K562 (cell line): ENCODE measurements at regions not wholly inside any gene's neighbourhood (a gene's known extent, or its start where the extent isn't known, plus 50 kb on each side); places are given as distances from the start of the nearest gene placed in this dataset.

Experiments used
- ATAC-seq: fragments of 200-7000 bp; cut with Tn5 transposase; 3 replicates; pipeline ENCODE4 v1.9.1; 2020; ENCODE audit warnings: moderate library complexity
- BruUV-seq: library from RNA; stranded (reverse); fragments of 400-500 nt; replicated peaks from 2 replicates; lab custom pipeline; 2021; lab: Mats Ljungman, UMichigan
- CTCF ChIA-PET: fragments of 300-600 bp; formaldehyde crosslinking; extraction: SDS; loops from one replicate; lab custom pipeline; 2021; ENCODE audit warnings: low intra/inter-chr PET ratio; lab: Yijun Ruan, JAX
- POLR2A ChIA-PET: fragments of 300-600, 350-650 bp; sonication (Branson Sonifier 250); formaldehyde crosslinking; extraction: SDS; loops from one replicate; lab custom pipeline; 2021; ENCODE audit warnings: antibody characterized with exemption, inconsistent platforms; lab: Yijun Ruan, JAX
- DNase-seq, 4 experiments: peaks; one replicate each; pipeline versions ENCODE4 v3.0.0 to v3.0.0-alpha.2; 2011 to 2018; ENCODE audit warnings: low spot score in 3 of 4, mixed read lengths in 3 of 4; ENCODE audit errors: extremely low read depth in 1 of 4
- FAIRE-seq: peaks from 2 replicates; lab custom pipeline; 2011; peaks lifted over from hg19 to GRCh38; lab: Jason Lieb, UNC
- H2AFZ ChIP-seq: 2 replicates; pipeline ENCODE4 v1.6.0; 2011; ENCODE audit warnings: low read depth, low read length, control low read depth, inconsistent platforms
- H3K27ac ChIP-seq: fragments of 200-600 bp; 3 replicates; pipeline ENCODE4 v1.8.0; 2011; ENCODE audit warnings: low read depth, mild to moderate bottlenecking, control low read depth, inconsistent platforms, low read length, moderate library complexity, mixed read lengths; ENCODE audit errors: extremely low read depth
- H3K27me3 ChIP-seq, 2 experiments: fragments of 300-600 bp in 1 of 2; 2 replicates in 1 of 2; 3 replicates in 1 of 2; pipeline versions ENCODE4 v1.6.0 to v1.8.0; 2011; ENCODE audit warnings: inconsistent platforms in 2 of 2, low read length in 2 of 2, mild to moderate bottlenecking in 1 of 2, mixed read lengths in 1 of 2, moderate library complexity in 1 of 2; ENCODE audit not compliant: control insufficient read depth in 2 of 2, insufficient read depth in 2 of 2
- H3K36me3 ChIP-seq: fragments of 300-600 bp; 3 replicates; pipeline ENCODE4 v1.8.0; 2011; ENCODE audit warnings: mild to moderate bottlenecking, low read length, inconsistent platforms; ENCODE audit not compliant: control insufficient read depth, insufficient read depth
- H3K4me1 ChIP-seq, 2 experiments: fragments of 200-600 bp in 1 of 2; replicated peaks in 1 of 2; 2 replicates in 1 of 2; 3 replicates in 1 of 2; pipeline versions ENCODE4 v1.5.1 to v1.8.0; 2011; ENCODE audit warnings: inconsistent platforms in 2 of 2, low read length in 2 of 2, mild to moderate bottlenecking in 1 of 2, mixed read lengths in 1 of 2, moderate library complexity in 1 of 2; ENCODE audit not compliant: control insufficient read depth in 2 of 2, insufficient read depth in 2 of 2
- H3K4me2 ChIP-seq: 2 replicates; pipeline ENCODE4 v1.6.1; 2011; ENCODE audit warnings: low read length, control low read depth, inconsistent platforms, mixed read lengths; ENCODE audit not compliant: insufficient read depth
- H3K4me3 ChIP-seq: fragments of 200-600 bp; sonication (generic), shearing (Covaris generic); 2 replicates; pipeline ENCODE4 v1.5.1; 2016; ENCODE audit warnings: control low read depth, inconsistent platforms
- H3K79me2 ChIP-seq: fragments of 200-600 bp; 3 replicates; pipeline ENCODE4 v1.8.0; 2011; ENCODE audit warnings: low read length, inconsistent platforms; ENCODE audit not compliant: control insufficient read depth, insufficient read depth
- H3K9ac ChIP-seq, 2 experiments: 2 replicates each; pipeline versions ENCODE4 v1.6.0 to v1.6.1; 2011; ENCODE audit warnings: low read depth in 2 of 2, low read length in 2 of 2, control low read depth in 1 of 2, inconsistent platforms in 1 of 2, mild to moderate bottlenecking in 1 of 2, mixed read lengths in 1 of 2; ENCODE audit not compliant: insufficient read depth in 1 of 2
- H3K9me1 ChIP-seq: one replicate; pipeline ENCODE4 v1.6.0; 2011; ENCODE audit warnings: inconsistent platforms, mild to moderate bottlenecking, low read length, moderate library complexity; ENCODE audit not compliant: control insufficient read depth, insufficient read depth
- H3K9me3 ChIP-seq: replicated peaks from 2 replicates; pipeline ENCODE4 v1.5.1; 2011; ENCODE audit warnings: low read depth, low read length, inconsistent platforms; ENCODE audit not compliant: control insufficient read depth, insufficient read depth
- H4K20me1 ChIP-seq: replicated peaks from 2 replicates; pipeline ENCODE4 v1.6.1; 2011; ENCODE audit warnings: low read length, inconsistent platforms, mixed read lengths; ENCODE audit not compliant: control insufficient read depth, insufficient read depth
- CBFA2T2 ChIP-seq: fragments of 450-650 bp; conservative IDR thresholded peaks from 2 replicates; pipeline ENCODE4 v1.6.1; 2017; ENCODE audit warnings: mild to moderate bottlenecking
- GTF2A2 ChIP-seq: IDR thresholded peaks from 2 replicates; pipeline ENCODE4 v1.6.1; 2016; ENCODE audit warnings: mild to moderate bottlenecking, missing genetic modification characterization, missing compliant biosample characterization
- L3MBTL2 ChIP-seq: fragments of 450-650 bp; IDR thresholded peaks from 2 replicates; pipeline ENCODE4 v1.6.1; 2016; ENCODE audit warnings: mild to moderate bottlenecking, moderate library complexity
- ZBED1 ChIP-seq: IDR thresholded peaks from 2 replicates; pipeline ENCODE4 v1.6.1; 2014
- ZNF12 ChIP-seq: sonication (generic); formaldehyde crosslinking; IDR thresholded peaks from 2 replicates; pipeline ENCODE4 v1.4.0; 2020; ENCODE audit warnings: mild to moderate bottlenecking, missing genetic modification reagents
- ZNF75A ChIP-seq: fragments of 450-650 bp; formaldehyde crosslinking; IDR thresholded peaks from 2 replicates; pipeline ENCODE4 v1.4.0; 2020; ENCODE audit warnings: mild to moderate bottlenecking
- WGBS: fragments of 100-300 bp; shearing (Covaris generic); methylation state at CpG from one replicate; pipeline ENCODE4 v1.1.6; 2016; ENCODE audit warnings: low coverage, mixed read lengths; ENCODE audit not compliant: insufficient coverage; ENCODE audit errors: missing lambda C conversion rate; 5-methylcytosine and 5-hydroxymethylcytosine counted together
- in situ Hi-C: fragments of 300-500 bp; cut with MboI; formaldehyde crosslinking; loops from 4 replicates; pipeline ENCODE4 v1.15.0; 2018; ENCODE audit warnings: inconsistent platforms, mixed read lengths
- intact Hi-C: fragments of 100-400 bp; cut with micrococcal nuclease; formaldehyde crosslinking; loops from 2 replicates; pipeline ENCODE4 v1.14.2; 2022
- TF ChIP-seq, protein P1 (sequence below): fragments of 250-450 bp; sonication (Bioruptor Pico); IDR thresholded peaks from 2 replicates; pipeline ENCODE4 v1.8.0; 2022; ENCODE audit warnings: moderate library complexity, mild to moderate bottlenecking, inconsistent platforms
- TF ChIP-seq, protein P2 (sequence below): fragments of 250-450 bp; sonication (Bioruptor Pico); IDR thresholded peaks from 2 replicates; pipeline ENCODE4 v1.6.1; 2021; ENCODE audit warnings: mild to moderate bottlenecking
- TF ChIP-seq, protein P3 (sequence below): fragments of 250-450 bp; sonication (Bioruptor Pico); IDR thresholded peaks from 2 replicates; pipeline ENCODE4 v1.5.0; 2021; ENCODE audit warnings: mild to moderate bottlenecking, borderline replicate concordance
- TF ChIP-seq, protein P4 (sequence below): fragments of 450-650 bp; conservative IDR thresholded peaks from 2 replicates; pipeline ENCODE4 v1.6.1; 2016; ENCODE audit warnings: missing genetic modification characterization, low read depth, mild to moderate bottlenecking, missing compliant biosample characterization, moderate library complexity
- TF ChIP-seq, protein P5 (sequence below): fragments of 250-450 bp; sonication (Bioruptor Pico); IDR thresholded peaks from 2 replicates; pipeline ENCODE4 v1.5.0; 2020; ENCODE audit warnings: mild to moderate bottlenecking
- TF ChIP-seq, protein P6 (sequence below): sonication (generic); formaldehyde crosslinking; IDR thresholded peaks from 2 replicates; pipeline ENCODE4 v1.8.0; 2022; ENCODE audit warnings: mild to moderate bottlenecking, low read depth, missing genetic modification reagents

DNA sequence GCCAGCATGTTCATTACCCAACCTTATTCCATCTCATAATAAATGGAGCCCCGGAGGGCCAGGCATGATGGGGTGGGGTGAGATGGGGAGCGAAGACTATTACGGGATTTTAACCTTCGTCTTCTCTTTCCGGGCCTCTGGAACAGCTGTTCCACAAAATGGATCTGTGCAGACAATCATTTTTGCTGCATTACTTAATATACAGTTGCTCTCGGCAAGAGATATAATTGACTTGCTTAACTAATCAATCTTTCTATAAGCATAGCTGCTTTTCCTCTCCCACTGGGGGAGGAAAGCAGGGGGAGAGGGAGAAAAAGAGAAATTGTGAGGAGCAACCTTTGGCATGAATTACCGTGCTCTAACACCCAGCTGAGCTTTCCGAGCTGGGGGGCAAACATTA lies 440.4 kb downstream of the BUD13 start (continued):
- TF ChIP-seq, protein P1, sequence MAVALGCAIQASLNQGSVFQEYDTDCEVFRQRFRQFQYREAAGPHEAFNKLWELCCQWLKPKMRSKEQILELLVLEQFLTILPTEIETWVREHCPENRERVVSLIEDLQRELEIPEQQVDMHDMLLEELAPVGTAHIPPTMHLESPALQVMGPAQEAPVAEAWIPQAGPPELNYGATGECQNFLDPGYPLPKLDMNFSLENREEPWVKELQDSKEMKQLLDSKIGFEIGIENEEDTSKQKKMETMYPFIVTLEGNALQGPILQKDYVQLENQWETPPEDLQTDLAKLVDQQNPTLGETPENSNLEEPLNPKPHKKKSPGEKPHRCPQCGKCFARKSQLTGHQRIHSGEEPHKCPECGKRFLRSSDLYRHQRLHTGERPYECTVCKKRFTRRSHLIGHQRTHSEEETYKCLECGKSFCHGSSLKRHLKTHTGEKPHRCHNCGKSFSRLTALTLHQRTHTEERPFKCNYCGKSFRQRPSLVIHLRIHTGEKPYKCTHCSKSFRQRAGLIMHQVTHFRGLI (CRISPR knock-in tag): no peak
- TF ChIP-seq, protein P2, sequence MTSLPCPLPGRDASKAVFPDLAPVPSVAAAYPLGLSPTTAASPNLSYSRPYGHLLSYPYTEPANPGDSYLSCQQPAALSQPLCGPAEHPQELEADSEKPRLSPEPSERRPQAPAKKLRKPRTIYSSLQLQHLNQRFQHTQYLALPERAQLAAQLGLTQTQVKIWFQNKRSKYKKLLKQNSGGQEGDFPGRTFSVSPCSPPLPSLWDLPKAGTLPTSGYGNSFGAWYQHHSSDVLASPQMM (CRISPR knock-in tag): no peak
- TF ChIP-seq ZNF75A (no peak), ZBED1 (no peak)
- TF ChIP-seq, all 486 proteins: peak for 0

DNA sequence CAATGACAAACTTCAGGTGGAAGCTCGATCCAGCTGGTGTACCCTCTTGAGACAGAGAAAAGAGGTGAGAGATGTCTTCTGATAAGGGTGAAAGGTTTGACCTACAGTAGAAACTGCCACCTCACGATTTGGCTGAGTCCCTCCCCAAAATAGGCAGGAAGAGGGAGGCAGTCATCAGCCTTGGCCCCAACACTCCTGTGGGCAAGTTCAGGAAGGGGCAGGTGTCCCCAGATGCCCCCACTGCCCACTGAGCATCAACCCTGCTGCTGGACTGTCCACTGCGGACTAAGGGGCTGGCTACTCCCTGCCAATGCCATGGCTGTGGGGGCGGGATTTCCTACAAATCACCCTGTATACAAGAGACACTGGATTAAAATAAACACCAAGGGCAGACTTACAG lies 441.4 kb downstream of the BUD13 start:
- no TSS peak for BruUV-seq
- no peak for FAIRE-seq
- ChIA-PET POLR2A (interaction anchor here (0.8 kb wide), 1 partner anchor 8 kb away, joined by 5 read pairs; no protein-coding TSS in a partner anchor), CTCF (no interaction called here)
- no peak for ATAC-seq
- no peaks in the 10 kb centered on the region for H4K20me1 ChIP-seq
- no peak for DNase-seq
- H3K9me3 ChIP-seq: no peaks in the 10 kb centered on the region
- 0% methylated on average over 4 of the region's 4 CpGs for WGBS
- H3K36me3 ChIP-seq: no peaks in the 10 kb centered on the region
- no peaks in the 10 kb centered on the region for H3K27me3 ChIP-seq
- H3K4me1 ChIP-seq: no peaks in the 10 kb centered on the region
- no peaks in the 10 kb centered on the region for H3K9me1 ChIP-seq
- H2AFZ ChIP-seq: no peak overlapping the region
- no peak overlapping the region for H3K4me3 ChIP-seq
- no peak overlapping the region for H3K27ac ChIP-seq
- no peak overlapping the region for H3K9ac ChIP-seq
- intact Hi-C loops: no loop called here
- no peaks in the 10 kb centered on the region for H3K79me2 ChIP-seq
- no peak overlapping the region for H3K4me2 ChIP-seq
- in situ Hi-C loops: no loop called here
- TF ChIP-seq, protein P3, sequence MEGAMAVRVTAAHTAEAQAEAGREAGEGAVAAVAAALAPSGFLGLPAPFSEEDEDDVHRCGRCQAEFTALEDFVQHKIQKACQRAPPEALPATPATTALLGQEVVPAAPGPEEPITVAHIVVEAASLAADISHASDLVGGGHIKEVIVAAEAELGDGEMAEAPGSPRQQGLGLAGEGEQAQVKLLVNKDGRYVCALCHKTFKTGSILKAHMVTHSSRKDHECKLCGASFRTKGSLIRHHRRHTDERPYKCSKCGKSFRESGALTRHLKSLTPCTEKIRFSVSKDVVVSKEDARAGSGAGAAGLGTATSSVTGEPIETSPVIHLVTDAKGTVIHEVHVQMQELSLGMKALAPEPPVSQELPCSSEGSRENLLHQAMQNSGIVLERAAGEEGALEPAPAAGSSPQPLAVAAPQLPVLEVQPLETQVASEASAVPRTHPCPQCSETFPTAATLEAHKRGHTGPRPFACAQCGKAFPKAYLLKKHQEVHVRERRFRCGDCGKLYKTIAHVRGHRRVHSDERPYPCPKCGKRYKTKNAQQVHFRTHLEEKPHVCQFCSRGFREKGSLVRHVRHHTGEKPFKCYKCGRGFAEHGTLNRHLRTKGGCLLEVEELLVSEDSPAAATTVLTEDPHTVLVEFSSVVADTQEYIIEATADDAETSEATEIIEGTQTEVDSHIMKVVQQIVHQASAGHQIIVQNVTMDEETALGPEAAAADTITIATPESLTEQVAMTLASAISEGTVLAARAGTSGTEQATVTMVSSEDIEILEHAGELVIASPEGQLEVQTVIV (CRISPR knock-in tag): no peak
- TF ChIP-seq, protein P4, sequence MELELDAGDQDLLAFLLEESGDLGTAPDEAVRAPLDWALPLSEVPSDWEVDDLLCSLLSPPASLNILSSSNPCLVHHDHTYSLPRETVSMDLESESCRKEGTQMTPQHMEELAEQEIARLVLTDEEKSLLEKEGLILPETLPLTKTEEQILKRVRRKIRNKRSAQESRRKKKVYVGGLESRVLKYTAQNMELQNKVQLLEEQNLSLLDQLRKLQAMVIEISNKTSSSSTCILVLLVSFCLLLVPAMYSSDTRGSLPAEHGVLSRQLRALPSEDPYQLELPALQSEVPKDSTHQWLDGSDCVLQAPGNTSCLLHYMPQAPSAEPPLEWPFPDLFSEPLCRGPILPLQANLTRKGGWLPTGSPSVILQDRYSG (tag): no peak
- TF ChIP-seq, protein P5, sequence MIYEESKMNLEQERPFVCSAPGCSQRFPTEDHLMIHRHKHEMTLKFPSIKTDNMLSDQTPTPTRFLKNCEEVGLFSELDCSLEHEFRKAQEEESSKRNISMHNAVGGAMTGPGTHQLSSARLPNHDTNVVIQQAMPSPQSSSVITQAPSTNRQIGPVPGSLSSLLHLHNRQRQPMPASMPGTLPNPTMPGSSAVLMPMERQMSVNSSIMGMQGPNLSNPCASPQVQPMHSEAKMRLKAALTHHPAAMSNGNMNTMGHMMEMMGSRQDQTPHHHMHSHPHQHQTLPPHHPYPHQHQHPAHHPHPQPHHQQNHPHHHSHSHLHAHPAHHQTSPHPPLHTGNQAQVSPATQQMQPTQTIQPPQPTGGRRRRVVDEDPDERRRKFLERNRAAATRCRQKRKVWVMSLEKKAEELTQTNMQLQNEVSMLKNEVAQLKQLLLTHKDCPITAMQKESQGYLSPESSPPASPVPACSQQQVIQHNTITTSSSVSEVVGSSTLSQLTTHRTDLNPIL (CRISPR knock-in tag): no peak
- TF ChIP-seq CBFA2T2 (no peak), ZNF12 (no peak), L3MBTL2 (no peak), GTF2A2 (tag) (no peak)
- TF ChIP-seq, protein P6, sequence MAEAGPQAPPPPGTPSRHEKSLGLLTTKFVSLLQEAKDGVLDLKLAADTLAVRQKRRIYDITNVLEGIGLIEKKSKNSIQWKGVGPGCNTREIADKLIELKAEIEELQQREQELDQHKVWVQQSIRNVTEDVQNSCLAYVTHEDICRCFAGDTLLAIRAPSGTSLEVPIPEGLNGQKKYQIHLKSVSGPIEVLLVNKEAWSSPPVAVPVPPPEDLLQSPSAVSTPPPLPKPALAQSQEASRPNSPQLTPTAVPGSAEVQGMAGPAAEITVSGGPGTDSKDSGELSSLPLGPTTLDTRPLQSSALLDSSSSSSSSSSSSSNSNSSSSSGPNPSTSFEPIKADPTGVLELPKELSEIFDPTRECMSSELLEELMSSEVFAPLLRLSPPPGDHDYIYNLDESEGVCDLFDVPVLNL: no peak
